Upper lobe of left lung (tissue), 4 donors: ENCODE measurements at regions not wholly inside any gene's neighbourhood (a gene's known extent, or its start where the extent isn't known, plus 50 kb on each side); places are given as distances from the start of the nearest gene placed in this dataset.

ENCODE experiments used
- POLR2A ChIP-seq, 4 donors: fragments of 450-650 bp; IDR thresholded peaks; one replicate each; pipeline ENCODE4 v1.5.1; 2016 to 2017; ENCODE audit warnings: antibody characterized with exemption in 4 of 4, mild to moderate bottlenecking in 2 of 4
- POLR2AphosphoS5 ChIP-seq, 2 donors: sonication (generic); formaldehyde crosslinking; IDR thresholded peaks; one replicate each; pipeline ENCODE4 v1.5.1; 2017; ENCODE audit warnings: antibody characterized with exemption in 2 of 2
- TF ChIP-seq, protein P1 (sequence below), 6 experiments: fragments of 450-650 bp in 4 of 6; fragments of 200-600 bp in 2 of 6; sonication (generic) in 2 of 6; IDR thresholded peaks; one replicate each; pipeline ENCODE4 v1.5.1; 2016 to 2019; ENCODE audit warnings: antibody characterized with exemption in 6 of 6

DNA sequence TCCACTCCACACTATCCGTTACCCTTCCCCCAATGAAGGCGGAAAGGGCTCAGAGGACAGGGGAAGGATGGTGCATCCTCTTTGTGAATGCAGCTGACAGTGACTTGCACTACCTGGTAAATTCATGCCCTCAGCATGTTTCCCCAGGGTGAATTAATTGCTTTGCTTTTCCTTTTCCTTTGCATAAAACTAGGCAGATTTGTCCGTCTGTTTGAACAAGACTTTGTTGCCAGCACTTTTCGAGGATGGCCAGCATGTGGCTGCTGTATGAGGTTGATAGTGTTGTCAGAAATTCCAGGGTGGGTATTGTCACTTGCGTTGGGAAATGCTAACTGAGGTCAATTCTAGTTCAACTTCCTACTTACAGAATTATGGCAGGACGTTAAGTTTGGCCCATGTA, 79.0 kb upstream of the RARB start:
- TF ChIP-seq, protein P1, sequence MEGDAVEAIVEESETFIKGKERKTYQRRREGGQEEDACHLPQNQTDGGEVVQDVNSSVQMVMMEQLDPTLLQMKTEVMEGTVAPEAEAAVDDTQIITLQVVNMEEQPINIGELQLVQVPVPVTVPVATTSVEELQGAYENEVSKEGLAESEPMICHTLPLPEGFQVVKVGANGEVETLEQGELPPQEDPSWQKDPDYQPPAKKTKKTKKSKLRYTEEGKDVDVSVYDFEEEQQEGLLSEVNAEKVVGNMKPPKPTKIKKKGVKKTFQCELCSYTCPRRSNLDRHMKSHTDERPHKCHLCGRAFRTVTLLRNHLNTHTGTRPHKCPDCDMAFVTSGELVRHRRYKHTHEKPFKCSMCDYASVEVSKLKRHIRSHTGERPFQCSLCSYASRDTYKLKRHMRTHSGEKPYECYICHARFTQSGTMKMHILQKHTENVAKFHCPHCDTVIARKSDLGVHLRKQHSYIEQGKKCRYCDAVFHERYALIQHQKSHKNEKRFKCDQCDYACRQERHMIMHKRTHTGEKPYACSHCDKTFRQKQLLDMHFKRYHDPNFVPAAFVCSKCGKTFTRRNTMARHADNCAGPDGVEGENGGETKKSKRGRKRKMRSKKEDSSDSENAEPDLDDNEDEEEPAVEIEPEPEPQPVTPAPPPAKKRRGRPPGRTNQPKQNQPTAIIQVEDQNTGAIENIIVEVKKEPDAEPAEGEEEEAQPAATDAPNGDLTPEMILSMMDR (IDR thresholded peaks at IDR 0.05): no peak
- TF ChIP-seq POLR2AphosphoS5 (IDR thresholded peaks at IDR 0.05): no peak
- TF ChIP-seq POLR2A (IDR thresholded peaks at IDR 0.05): no peak
